GM19452 (cell line): ENCODE measurements at regions not wholly inside any gene's neighbourhood (a gene's known extent, or its start where the extent isn't known, plus 50 kb on each side); places are given as distances from the start of the nearest gene placed in this dataset.
A peak's percentile ranks its signal among the peaks of the same experiment; 100 is the strongest.

Experiments
- ATAC-seq: cut with Tn5 transposase; IDR thresholded peaks from one replicate; pipeline ENCODE4 v1.9.1; 2021; ENCODE audit not compliant: unreplicated experiment

DNA sequence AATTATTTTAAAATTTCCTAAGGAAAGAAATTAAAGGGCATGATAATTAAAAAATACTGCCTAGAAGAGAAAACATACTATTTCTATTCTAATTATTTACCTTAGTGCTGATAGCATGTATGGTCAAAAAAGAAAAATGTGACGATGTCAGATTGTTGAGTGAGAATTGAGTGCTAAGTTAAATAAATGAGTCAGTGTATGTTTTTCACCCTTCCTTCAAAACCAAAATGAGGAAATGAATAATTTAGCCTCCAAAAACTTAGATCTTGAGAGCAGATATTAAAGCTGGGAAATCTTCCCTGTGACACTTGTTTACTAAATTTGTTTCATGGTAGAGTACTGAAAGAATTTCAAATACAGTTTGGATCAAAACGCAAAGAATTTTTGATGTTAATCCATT lies 58.6 kb upstream of the NYAP2 start:
- no peak for ATAC-seq

DNA sequence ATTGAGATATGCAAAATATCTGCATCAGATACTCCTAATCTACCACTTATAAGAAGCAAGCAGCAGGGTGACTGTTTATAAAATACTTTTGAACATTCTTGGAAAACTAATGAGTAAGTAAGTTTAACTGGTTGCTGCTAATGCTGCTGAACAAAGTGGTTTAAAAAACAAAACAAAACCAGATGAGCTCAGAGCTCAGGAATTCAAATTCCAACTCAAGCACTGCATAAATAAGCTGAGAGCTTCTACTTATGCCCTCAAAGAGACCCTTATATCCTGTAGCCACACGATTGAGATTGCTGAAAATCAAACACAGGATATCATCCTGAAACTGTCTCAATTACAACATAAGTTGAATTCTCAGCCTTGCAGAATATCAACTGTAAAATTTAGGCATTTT lies 62.3 kb upstream of the NYAP2 start:
- no peak for ATAC-seq

DNA sequence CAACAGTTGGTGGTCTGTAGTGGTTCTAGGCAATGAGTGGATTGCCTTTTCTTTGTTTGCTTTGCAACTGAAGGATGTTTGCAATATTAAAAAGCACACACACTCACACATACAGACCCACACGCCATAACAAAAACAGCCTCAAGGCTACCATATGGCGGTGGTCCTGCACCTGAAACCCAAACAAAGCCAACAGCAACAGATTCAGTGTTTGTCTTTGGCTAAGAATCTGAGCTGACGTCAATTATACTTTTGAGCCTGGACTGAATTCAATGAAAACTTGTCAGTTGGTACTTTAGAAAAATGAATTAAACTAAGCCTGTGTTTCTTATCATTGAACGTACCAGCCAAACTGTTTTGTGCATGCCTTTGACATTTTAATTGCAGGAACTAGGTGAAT lies 65.0 kb upstream of the NYAP2 start:
- no peak for ATAC-seq

DNA sequence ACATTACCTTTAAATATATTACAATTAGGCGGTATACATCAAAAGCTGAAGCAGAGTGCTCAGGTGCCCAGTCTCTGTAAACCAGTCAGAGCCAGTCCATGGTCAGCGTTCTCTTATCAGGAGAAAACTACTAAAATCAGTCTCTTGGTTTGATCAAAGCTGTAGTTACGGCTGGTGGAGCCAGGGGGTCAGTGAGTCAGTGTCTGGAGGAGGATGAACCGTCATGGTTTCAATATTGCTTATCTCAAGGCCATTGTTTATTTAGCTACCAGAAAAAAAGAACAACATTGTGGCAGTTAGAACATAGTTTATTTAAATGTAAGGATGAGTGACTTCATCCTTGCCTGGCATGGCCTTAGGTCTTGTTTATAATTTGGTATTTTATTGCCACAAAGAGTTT lies 71.3 kb upstream of the NYAP2 start:
- ATAC-seq: no peak

DNA sequence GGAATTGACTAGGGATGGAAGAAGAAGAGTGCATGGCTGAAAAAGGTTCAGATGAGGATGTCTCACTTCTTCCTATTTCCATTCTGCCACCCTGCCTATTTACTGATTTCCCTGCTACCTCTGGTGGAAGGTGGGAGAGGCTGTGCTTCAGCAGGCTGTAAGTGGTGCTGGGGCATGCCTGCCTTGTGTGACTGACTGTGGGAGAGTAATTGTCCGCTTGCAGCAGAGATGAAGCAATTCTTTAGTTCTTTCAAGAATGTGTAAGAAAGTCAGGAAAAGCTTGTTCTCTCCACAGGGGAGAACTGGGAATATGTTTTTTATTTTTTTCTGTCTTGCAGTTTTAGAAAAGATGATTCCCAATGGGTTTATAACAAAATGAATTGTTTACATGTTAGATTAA lies 72.5 kb upstream of the NYAP2 start:
- ATAC-seq: no peak

DNA sequence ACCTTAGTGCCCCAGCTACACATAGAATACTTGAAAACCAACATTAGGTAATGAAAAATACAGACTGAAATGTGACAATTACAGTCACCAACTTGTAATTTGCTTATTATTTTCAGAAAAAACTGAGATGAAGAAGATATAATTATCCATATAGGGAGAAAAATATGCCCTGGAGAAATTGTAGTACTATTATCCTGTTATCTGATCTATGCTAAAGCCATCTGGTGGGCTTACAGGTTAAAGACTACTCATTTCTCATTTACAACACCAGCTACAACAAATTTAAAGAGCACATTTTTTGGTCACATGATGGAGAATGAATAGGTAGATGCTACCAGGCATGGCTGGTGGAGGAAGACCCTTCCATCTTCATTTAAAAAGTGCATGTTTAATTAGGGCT lies 79.6 kb upstream of the NYAP2 start:
- no peak for ATAC-seq

DNA sequence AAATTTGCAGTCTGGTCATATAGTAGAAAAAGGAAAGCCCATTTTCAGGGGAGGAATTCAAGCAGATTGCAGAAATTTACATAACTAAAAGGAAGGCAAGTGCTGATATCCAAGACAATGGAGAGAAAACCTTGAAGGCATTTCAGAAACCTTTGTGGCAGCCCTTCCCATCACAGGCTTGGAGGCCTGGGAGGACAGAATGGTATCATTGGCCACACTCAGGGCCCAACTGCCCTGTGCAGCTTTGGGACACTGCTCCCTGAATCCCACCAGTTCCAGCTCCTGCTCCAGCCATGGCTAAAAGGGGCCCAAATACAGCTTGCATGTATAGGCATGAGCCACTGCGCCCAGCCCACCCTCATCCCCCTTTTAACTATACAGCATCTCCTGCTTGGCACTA lies 81.1 kb upstream of the NYAP2 start:
- ATAC-seq: no peak

DNA sequence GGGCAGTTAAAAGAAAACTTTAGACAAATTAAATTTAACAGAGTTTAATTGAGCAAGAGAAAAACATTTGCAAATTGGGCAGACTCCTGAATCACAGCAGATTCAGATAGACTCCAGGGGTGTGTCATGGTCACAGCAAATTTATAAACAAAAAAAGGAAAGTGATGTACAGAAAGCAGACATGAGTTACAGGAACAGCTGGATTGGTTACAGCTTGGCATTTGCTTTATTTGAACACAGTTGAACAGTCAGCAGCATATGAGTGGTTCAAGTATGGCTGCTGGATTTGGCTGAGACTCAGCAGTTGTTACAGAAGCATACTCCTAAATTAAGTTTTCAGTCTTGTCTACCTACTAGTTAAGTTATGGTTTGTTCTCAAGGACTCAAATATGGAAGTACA lies 82.3 kb upstream of the NYAP2 start:
- ATAC-seq: no peak

DNA sequence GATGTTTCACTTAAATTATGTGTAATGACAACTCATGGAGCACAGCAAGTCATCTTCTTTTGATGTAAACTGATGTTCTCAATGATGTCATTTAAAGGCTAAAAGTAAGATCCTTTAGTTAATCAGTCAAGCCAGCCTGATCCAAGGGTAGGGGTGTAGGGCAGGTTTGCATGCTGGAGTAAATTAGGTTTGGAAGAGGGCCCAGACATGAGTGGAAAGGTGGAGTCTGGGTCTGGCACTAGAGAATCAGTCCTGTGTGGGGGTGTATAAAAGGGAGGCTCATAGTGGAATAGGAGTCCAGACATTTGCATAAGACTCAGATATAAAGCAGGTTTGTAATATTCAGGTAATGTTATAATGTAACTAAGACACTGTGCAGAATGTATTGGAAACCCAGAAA lies 88.8 kb upstream of the NYAP2 start:
- ATAC-seq: no peak

DNA sequence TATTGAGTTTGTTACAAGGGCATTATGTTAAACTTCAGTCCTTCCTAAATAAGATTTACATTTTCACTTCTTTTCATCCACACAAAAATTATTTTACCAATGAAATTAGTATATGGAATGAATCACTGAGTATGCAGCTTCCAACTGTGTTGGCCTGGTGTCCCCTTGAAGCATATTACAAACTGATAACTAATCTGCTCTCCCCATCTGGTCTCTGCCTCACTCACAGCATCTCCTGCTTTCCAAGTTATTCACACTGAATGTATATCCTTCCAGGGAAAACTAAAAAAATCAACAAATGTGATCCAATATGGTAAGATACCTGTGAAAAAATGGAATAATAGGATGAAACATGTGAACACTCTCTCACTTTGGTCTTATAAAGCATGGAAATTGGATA lies 90.0 kb upstream of the NYAP2 start:
- ATAC-seq: no peak

DNA sequence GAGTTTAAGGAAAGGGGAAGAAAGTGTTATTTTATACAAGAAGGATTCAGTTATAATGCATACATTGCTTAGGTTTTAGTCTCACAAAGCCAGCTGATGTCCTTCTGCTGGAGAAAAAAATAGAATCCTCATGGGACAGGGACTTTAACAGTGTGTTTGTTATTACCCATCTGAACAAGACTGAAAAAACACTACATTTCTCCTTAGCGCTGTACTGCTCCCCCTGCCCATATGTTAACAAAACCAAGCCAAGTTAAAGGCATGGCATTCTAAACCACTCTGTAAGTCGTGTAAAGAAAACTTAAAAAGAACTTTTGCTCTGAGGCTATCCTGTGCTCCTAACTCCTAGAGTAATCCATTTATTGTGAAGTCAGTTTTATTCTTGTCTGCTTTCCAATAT lies 102.6 kb upstream of the NYAP2 start:
- no peak for ATAC-seq

DNA sequence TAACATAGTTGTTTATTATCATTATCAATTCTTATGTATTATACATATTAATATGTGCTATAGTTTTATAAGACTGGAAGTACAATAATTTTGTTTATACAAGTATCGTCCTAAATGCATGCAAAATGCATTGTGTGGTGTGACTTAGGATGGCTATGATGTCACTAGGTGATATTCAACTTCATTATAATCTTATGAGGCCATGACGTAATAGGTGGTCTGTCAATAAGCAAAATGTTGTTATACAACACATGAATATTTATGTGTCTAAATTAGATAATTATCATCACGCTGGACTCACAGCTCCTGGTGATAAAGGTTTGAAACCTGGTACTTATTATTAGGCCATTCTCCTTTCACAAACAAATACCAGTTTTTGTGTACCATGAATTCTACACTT lies 104.4 kb upstream of the NYAP2 start:
- no peak for ATAC-seq

DNA sequence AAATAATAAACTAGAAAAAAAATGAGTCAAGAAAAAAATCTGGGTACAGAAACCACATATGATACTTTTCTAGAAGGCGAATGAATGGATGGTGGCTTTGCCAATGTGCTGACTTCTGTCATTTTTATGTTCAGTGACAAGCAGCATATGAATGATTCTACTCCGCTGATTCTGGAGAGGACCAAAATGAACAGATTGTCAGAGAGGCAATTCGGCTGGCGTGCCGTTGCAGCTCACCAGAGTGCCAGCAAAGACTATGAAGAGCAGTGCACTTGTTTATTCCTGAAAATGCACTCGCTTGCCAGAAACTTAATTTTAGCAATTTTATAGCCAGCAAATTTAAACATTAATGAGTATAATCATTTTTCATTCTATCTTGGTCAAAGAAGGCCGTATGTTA lies 105.9 kb upstream of the NYAP2 start:
- no peak for ATAC-seq

DNA sequence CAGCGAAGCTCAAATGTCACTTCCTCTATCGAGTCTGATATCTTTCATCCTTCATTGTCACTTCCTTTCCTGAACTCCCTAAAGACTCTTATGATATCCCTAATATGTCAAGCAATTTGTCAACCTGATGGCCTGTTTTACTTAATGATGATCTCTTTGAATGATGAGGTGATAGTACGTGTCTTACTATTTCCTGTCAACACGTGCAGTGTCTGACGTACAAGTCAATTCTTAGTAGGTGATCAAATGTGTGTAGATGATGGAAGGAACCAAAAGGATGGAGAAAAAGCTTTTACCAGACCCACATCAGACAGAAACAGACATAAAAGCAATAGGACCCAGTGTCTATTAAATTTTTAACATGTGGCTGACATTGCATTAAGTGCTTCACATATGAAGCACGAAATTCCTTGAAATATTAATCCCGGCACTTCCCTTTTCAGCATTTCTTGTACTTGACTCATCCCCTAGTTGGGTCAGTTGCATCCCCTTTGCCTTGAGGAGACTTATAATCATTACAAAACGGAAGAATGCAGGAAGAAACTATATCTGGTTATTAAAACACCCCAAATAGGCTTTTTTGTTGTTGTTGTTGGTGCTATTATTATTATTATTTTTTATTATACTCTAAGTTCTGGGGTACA lies 108.6 kb upstream of the NYAP2 start:
- ATAC-seq: no peak

DNA sequence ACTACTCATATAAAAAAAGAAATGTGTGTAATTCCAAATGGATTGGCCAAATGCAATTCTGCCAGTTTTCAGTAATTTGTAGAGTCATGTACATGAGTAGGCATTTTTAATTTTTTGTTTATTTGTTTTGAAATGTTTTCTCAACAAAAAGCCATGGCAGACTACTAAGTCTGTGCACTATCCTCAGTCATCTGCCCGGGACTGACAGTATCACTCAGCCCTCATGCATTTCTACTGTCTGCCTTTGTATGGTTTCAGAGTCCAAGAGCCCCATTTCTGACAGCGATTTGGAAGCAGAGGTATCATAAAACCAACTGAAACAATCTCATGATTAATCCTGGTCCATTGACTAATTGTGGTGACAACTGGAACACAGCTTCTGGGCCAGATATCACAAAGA lies 109.9 kb upstream of the NYAP2 start:
- no peak for ATAC-seq

DNA sequence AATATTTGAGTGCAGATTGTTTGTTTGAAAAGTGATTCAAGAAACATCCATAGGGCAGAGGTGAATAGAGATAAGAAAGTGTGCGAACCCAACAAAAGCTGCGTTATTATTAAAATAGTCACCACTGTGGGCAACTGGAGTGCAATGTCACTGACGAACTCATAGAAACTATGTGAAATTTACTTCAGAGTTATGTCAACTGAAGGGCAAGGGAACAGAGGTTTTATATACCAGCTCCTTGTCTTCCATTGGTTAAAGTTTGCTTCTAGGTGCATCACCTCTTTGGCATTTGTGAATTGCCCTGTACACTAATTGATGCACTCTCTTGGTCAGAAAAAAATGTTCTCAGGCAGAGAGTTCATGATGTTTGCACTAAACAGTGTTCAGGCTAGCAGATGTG lies 110.5 kb upstream of the NYAP2 start:
- ATAC-seq: no peak

DNA sequence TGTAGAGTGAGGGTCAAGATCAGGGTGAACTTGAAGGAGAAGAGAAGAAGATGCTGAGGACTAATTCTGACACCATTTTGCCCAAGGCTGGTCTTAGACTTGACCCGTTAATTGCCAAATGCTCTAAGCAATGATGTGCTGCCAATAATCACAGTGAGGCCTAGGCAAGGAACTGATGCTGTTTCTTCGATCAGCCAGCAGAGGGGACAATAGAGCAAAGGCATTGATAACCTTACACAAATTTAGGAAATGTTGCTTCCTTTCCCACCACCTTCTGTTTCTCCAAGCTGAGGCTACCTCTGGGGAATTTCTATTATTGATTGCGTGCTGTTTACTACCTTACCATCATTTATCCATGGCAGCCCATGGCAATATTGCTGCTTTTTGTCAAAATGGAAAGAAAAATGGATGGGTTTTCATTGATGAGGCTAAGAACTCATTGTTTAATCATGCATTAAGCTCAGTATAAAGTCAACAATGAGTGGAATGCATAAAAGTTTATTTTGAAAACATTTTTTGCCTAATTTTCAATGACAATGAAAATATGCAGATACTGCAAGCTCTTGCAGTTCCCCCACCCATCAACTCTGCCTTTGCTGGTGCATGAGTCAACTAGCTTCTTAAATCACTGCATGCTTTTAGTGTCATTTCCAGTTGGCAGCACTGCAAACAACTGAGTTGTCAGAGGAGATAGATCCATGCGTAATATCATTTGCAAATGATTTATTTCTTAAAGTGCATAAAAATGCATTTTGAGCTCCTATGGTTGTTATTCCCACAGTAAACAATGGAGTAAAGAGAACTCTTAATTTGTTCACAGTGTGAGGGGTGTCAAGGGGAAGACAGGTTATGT lies 116.4 kb upstream of the NYAP2 start:
- ATAC-seq: peak; percentile 89

DNA sequence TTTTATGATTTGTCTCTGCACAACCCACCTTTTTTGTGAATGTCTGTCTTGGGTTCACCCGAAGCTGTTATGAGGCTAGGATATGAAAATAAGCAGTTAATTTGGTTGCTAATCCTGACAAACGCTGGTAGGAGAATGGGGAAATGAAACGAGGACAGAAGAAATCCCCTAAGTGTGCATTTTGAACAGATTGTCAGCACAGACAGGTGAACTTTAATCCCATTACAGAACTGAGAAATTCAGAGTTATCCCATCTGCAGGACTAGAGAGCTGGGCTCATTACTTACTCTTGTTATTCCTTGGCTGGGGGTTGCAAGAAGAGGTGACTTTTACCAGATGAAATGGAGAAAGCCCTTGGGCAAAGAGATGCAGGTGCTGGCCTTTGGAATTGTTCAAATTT lies 123.3 kb upstream of the NYAP2 start:
- peak; percentile 79 for ATAC-seq

DNA sequence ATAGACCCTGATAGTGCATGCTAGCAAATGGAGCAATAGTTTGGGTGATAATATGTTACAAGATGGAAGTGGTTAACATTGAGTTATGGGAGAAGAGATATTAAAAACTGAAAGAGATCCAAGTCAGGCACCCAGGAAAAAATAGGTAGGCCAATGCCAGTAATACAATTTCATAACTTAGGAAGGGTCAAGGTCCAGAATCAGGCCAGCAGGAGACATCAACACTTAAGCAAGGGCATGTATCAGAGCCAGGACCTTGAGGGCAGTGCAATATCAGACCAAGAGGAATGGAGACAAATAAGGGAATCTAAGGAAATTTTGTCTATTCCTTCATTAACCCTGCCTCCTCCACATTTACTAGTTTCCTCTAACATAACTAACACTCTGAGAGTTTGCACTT lies 124.1 kb upstream of the NYAP2 start:
- ATAC-seq: no peak

DNA sequence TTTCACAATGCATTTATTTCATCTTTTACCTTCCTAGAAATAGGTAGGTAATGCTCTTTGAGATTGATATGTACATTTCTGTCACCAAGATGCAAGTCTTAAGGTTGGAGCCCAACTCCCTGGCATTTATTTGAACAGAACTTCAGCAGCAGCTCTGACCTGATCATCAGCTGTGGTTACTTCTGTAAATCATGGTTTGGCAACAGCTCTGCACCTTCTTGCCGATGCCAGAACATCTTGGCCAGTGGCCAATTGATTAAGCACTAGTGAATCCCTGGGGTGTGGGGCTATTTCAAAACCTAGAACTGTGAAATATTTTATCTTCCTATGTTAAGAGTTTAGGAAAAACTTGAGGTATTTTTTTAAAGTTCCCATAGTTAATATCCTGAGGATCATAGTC lies 124.8 kb upstream of the NYAP2 start:
- ATAC-seq: peak; percentile 28

DNA sequence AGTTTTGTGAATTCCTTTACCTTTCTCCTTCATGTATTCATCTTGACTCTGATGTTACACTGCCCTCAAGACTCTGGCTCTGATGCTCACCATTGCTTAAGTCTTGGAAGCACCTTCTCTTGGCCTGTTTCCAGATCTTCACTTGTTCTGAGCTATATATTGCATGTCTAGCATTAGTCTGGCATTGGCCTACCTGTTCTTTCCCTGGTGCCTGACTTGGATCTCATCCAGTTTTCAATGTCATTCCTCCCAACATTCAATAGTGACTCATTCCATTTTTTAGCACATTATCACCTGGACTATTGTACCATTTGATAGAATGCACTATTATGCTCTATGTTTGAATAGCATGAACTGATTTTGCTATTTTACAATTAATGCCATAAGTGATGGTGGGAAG lies 127.3 kb upstream of the NYAP2 start:
- ATAC-seq: no peak

DNA sequence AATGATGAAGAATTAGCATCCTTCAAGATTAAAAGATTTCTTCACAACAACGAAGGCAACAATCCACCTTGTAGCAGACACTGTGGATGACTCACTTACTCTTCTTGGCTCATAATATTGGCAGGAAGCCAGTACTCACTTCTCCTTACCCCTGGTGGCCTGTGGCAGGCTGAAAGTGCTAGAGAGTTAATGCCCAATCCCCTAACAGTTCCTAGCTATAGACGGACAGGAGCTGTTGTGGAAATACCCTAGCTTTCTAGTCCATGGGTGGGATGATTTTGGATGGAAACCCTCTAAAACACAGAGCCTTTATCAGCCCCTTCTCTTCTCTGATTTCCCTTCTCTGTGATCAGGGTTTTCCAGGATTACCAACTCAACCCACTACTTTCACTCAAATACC lies 128.6 kb upstream of the NYAP2 start:
- ATAC-seq: peak; percentile 100

DNA sequence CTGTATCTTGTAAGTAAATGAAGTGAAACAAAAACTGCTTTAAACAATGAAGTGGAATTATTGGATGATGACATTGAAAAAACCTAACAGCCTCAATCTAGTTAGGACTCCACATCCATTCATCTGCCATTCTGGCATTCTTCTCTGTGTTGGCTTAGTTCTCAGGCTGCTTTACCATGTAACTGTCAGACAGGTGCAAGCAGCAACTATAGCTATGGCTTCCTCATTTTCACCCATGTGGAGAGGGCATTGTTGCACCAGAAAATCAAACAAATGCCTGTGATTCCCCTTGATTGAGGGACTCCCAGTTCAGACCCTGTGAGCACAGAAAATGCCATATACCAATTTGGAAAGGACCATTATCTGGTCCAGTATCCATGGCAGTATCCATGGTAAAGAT lies 129.5 kb upstream of the NYAP2 start:
- ATAC-seq: no peak
